ENCODE measurements at regions not wholly inside any gene's neighbourhood (a gene's known extent, or its start where the extent isn't known, plus 50 kb on each side); places are given as distances from the start of the nearest gene placed in this dataset.

GRCh38 chr4:27701606-27702005 lies 841.0 kb downstream of the STIM2 start:
- no peak for ATAC-seq
- no peaks in the 10 kb centered on the region for H3K36me3 Mint-ChIP-seq (ENCODE audit: insufficient read depth)
- H3K4me3 Mint-ChIP-seq = no peak overlapping the region
- H3K9me3 Mint-ChIP-seq = peaks cover 11% of the 10 kb centered on the region
- no peaks in the 10 kb centered on the region for H3K4me1 Mint-ChIP-seq (ENCODE audit: low read depth)
- no peaks in the 10 kb centered on the region for H3K27me3 Mint-ChIP-seq (ENCODE audit: low read depth)
- DNase-seq = no peak

- DNase-seq (no peak), ATAC-seq (no peak)
- H3K4me3 Mint-ChIP-seq = no peak overlapping the region
- H3K9me3 Mint-ChIP-seq = peaks cover 8% of the 10 kb centered on the region
- H3K4me1 Mint-ChIP-seq (ENCODE audit: low read depth) = no peaks in the 10 kb centered on the region
- no peaks in the 10 kb centered on the region for H3K36me3 Mint-ChIP-seq (ENCODE audit: insufficient read depth)
- H3K27me3 Mint-ChIP-seq (ENCODE audit: low read depth) = no peaks in the 10 kb centered on the region
Measured at GRCh38 chr4:27702730-27703431, 842.2 kb downstream of the STIM2 start.

- H3K36me3 Mint-ChIP-seq (ENCODE audit: insufficient read depth) = no peaks in the 10 kb centered on the region
- no peak for ATAC-seq
Measured at GRCh38 chr4:27703771-27704170, 843.1 kb downstream of the STIM2 start.

GRCh38 chr4:27711041-27711440 lies 850.4 kb downstream of the STIM2 start:
- no peak overlapping the region for H3K4me3 Mint-ChIP-seq
- peaks cover 4% of the 10 kb centered on the region for H3K9me3 Mint-ChIP-seq
- ATAC-seq (no peak), DNase-seq (no peak)
- H3K4me1 Mint-ChIP-seq (ENCODE audit: low read depth) = no peaks in the 10 kb centered on the region
- no peaks in the 10 kb centered on the region for H3K36me3 Mint-ChIP-seq (ENCODE audit: insufficient read depth)
- H3K27me3 Mint-ChIP-seq (ENCODE audit: low read depth) = no peaks in the 10 kb centered on the region

More at GRCh38 chr4:27703771-27704170, 843.1 kb downstream of the STIM2 start:
- no peaks in the 10 kb centered on the region for H3K4me1 Mint-ChIP-seq (ENCODE audit: low read depth)
- no peak for DNase-seq
- H3K27me3 Mint-ChIP-seq (ENCODE audit: low read depth) = no peaks in the 10 kb centered on the region
- H3K4me3 Mint-ChIP-seq = no peak overlapping the region
- peaks cover 8% of the 10 kb centered on the region for H3K9me3 Mint-ChIP-seq

GRCh38 chr4:27714073-27714472 lies 853.4 kb downstream of the STIM2 start:
- DNase-seq = no peak

GRCh38 chr4:27716693-27717430 lies 856.2 kb downstream of the STIM2 start:
- Mint-ChIP-seq H3K4me3 (no peak overlapping the region), H3K36me3 (ENCODE audit: insufficient read depth) (no peaks in the 10 kb centered on the region), H3K27me3 (ENCODE audit: low read depth) (no peaks in the 10 kb centered on the region)

More at GRCh38 chr4:27714073-27714472, 853.4 kb downstream of the STIM2 start:
- no peak for ATAC-seq
- no peaks in the 10 kb centered on the region for H3K4me1 Mint-ChIP-seq (ENCODE audit: low read depth)
- H3K4me3 Mint-ChIP-seq = no peak overlapping the region
- H3K9me3 Mint-ChIP-seq = peaks cover 4% of the 10 kb centered on the region
- no peaks in the 10 kb centered on the region for H3K27me3 Mint-ChIP-seq (ENCODE audit: low read depth)
- no peaks in the 10 kb centered on the region for H3K36me3 Mint-ChIP-seq (ENCODE audit: insufficient read depth)

GRCh38 chr4:27717431-27717755 lies 856.8 kb downstream of the STIM2 start:
- H3K4me1 Mint-ChIP-seq (ENCODE audit: low read depth) = no peaks in the 10 kb centered on the region
- H3K27me3 Mint-ChIP-seq (ENCODE audit: low read depth) = no peaks in the 10 kb centered on the region
- no peak overlapping the region for H3K4me3 Mint-ChIP-seq
- no peaks in the 10 kb centered on the region for H3K36me3 Mint-ChIP-seq (ENCODE audit: insufficient read depth)
- DNase-seq (no peak), ATAC-seq (no peak)
- peaks cover 4% of the 10 kb centered on the region for H3K9me3 Mint-ChIP-seq

More at GRCh38 chr4:27716693-27717430, 856.2 kb downstream of the STIM2 start:
- Mint-ChIP-seq H3K9me3 (peaks cover 4% of the 10 kb centered on the region), H3K4me1 (ENCODE audit: low read depth) (no peaks in the 10 kb centered on the region)
- ATAC-seq = no peak
- DNase-seq = no peak

- Mint-ChIP-seq H3K4me1 (ENCODE audit: low read depth) (no peaks in the 10 kb centered on the region), H3K9me3 (no peaks in the 10 kb centered on the region), H3K27me3 (ENCODE audit: low read depth) (no peaks in the 10 kb centered on the region), H3K4me3 (no peak overlapping the region), H3K36me3 (ENCODE audit: insufficient read depth) (no peaks in the 10 kb centered on the region)
- DNase-seq = no peak
- ATAC-seq = no peak
Measured at GRCh38 chr4:27720010-27720766, 859.5 kb downstream of the STIM2 start.

GRCh38 chr4:27721193-27721592 lies 860.6 kb downstream of the STIM2 start:
- ATAC-seq (no peak), DNase-seq (no peak)
- no peaks in the 10 kb centered on the region for H3K4me1 Mint-ChIP-seq (ENCODE audit: low read depth)
- no peaks in the 10 kb centered on the region for H3K27me3 Mint-ChIP-seq (ENCODE audit: low read depth)
- H3K36me3 Mint-ChIP-seq (ENCODE audit: insufficient read depth) = no peaks in the 10 kb centered on the region
- H3K9me3 Mint-ChIP-seq = no peaks in the 10 kb centered on the region
- no peak overlapping the region for H3K4me3 Mint-ChIP-seq

- DNase-seq (no peak), ATAC-seq (no peak)
- Mint-ChIP-seq H3K9me3 (peaks cover 3% of the 10 kb centered on the region), H3K27me3 (ENCODE audit: low read depth) (no peaks in the 10 kb centered on the region), H3K4me1 (ENCODE audit: low read depth) (no peaks in the 10 kb centered on the region), H3K4me3 (no peak overlapping the region), H3K36me3 (ENCODE audit: insufficient read depth) (no peaks in the 10 kb centered on the region)
Measured at GRCh38 chr4:27728892-27729291, 868.3 kb downstream of the STIM2 start.

GRCh38 chr4:27742816-27743215 lies 882.2 kb downstream of the STIM2 start:
- Mint-ChIP-seq H3K4me3 (no peak overlapping the region), H3K9me3 (peaks cover 11% of the 10 kb centered on the region), H3K36me3 (ENCODE audit: insufficient read depth) (no peaks in the 10 kb centered on the region), H3K27me3 (ENCODE audit: low read depth) (no peaks in the 10 kb centered on the region), H3K4me1 (ENCODE audit: low read depth) (no peaks in the 10 kb centered on the region)
- DNase-seq (no peak), ATAC-seq (no peak)

GRCh38 chr4:27759611-27760575 lies 899.3 kb downstream of the STIM2 start:
- Mint-ChIP-seq H3K9me3 (peaks cover 5% of the 10 kb centered on the region), H3K27me3 (ENCODE audit: low read depth) (no peaks in the 10 kb centered on the region), H3K4me1 (ENCODE audit: low read depth) (no peaks in the 10 kb centered on the region), H3K4me3 (no peak overlapping the region), H3K36me3 (ENCODE audit: insufficient read depth) (no peaks in the 10 kb centered on the region)
- ATAC-seq (no peak), DNase-seq (no peak)

- ATAC-seq (no peak), DNase-seq (no peak)
- Mint-ChIP-seq H3K27me3 (ENCODE audit: low read depth) (no peaks in the 10 kb centered on the region), H3K9me3 (peaks cover 4% of the 10 kb centered on the region), H3K36me3 (ENCODE audit: insufficient read depth) (no peaks in the 10 kb centered on the region), H3K4me3 (no peak overlapping the region), H3K4me1 (ENCODE audit: low read depth) (no peaks in the 10 kb centered on the region)
Measured at GRCh38 chr4:27763830-27764525, 903.3 kb downstream of the STIM2 start.

All from activated T-cell treated with anti-CD3 and anti-CD28 coated beads, Interleukin-2, amount 50 U/mL, for 4 hours (primary cell).